ENCODE measurements at regions not wholly inside any gene's neighbourhood (a gene's known extent, or its start where the extent isn't known, plus 50 kb on each side); places are given as distances from the start of the nearest gene placed in this dataset.

GRCh38 chr14:88955455-88955854 lies 131.0 kb downstream of the TTC8 start:
- TF ChIP-seq POLR2AphosphoS5 (IDR thresholded peaks at IDR 0.05): no peak
- TF ChIP-seq CTCF (IDR thresholded peaks at IDR 0.05): no peak

All from sigmoid colon (tissue), 4 donors.